NCI-H345 treated with DMSO at 0.1 percent for 48 hours (cell line): ENCODE measurements at regions not wholly inside any gene's neighbourhood (a gene's known extent, or its start where the extent isn't known, plus 50 kb on each side); places are given as distances from the start of the nearest gene placed in this dataset.

Experiments
- DNase-seq: peaks from one replicate; lab custom pipeline; 2025; ENCODE audit not compliant: unreplicated experiment; lab: John Stamatoyannopoulos, UW

GRCh38 chr2:45255563-45255962 is 246.3 kb upstream of the SIX2 start:
- no peak for DNase-seq

- no peak for DNase-seq
These were observed 244.8 kb upstream of the SIX2 start for GRCh38 chr2:45254025-45254424.

GRCh38 chr2:45253151-45253550 is 243.9 kb upstream of the SIX2 start:
- DNase-seq, result no peak

GRCh38 chr2:45250176-45250575 is 240.9 kb upstream of the SIX2 start:
- no peak for DNase-seq

- no peak for DNase-seq
These were observed 239.0 kb upstream of the SIX2 start for GRCh38 chr2:45248214-45248613.

GRCh38 chr2:45244928-45245327 is 235.7 kb upstream of the SIX2 start:
- DNase-seq, result no peak

- DNase-seq, result no peak
These were observed 233.0 kb upstream of the SIX2 start for GRCh38 chr2:45242161-45242741.

GRCh38 chr2:45241061-45241561 is 231.9 kb upstream of the SIX2 start:
- no peak for DNase-seq

- no peak for DNase-seq
These were observed 228.7 kb upstream of the SIX2 start for GRCh38 chr2:45237850-45238542.

- no peak for DNase-seq
These were observed 227.9 kb upstream of the SIX2 start for GRCh38 chr2:45237128-45237527.

- DNase-seq, result no peak
These were observed 227.0 kb upstream of the SIX2 start for GRCh38 chr2:45236268-45236667.

- DNase-seq, result no peak
These were observed 224.0 kb upstream of the SIX2 start for GRCh38 chr2:45233301-45233700.

GRCh38 chr2:45232818-45233217 is 223.6 kb upstream of the SIX2 start:
- DNase-seq, result no peak

GRCh38 chr2:45229411-45229810 is 220.2 kb upstream of the SIX2 start:
- DNase-seq, result no peak

- no peak for DNase-seq
These were observed 218.1 kb upstream of the SIX2 start for GRCh38 chr2:45227347-45227746.

- no peak for DNase-seq
These were observed 215.7 kb upstream of the SIX2 start for GRCh38 chr2:45224993-45225380.

- DNase-seq, result no peak
These were observed 215.2 kb upstream of the SIX2 start for GRCh38 chr2:45224321-45224992.

- DNase-seq, result no peak
These were observed 214.3 kb upstream of the SIX2 start for GRCh38 chr2:45223531-45223930.

- peak; percentile 38 for DNase-seq
These were observed 211.0 kb upstream of the SIX2 start for GRCh38 chr2:45220227-45220626.

- DNase-seq, result peak; percentile 88
These were observed 209.7 kb upstream of the SIX2 start for GRCh38 chr2:45218931-45219339.

GRCh38 chr2:45218297-45218696 is 209.0 kb upstream of the SIX2 start:
- DNase-seq, result no peak

GRCh38 chr2:45216118-45216517 is 206.9 kb upstream of the SIX2 start:
- no peak for DNase-seq
